ENCODE measurements at regions not wholly inside any gene's neighbourhood (a gene's known extent, or its start where the extent isn't known, plus 50 kb on each side); places are given as distances from the start of the nearest gene placed in this dataset.

GRCh38 chr4:123809864-123810263 is 413.3 kb downstream of the SPRY1 start:
- TF ChIP-seq ZFX (IDR thresholded peaks at IDR 0.05) (no peak), CTCF (conservative IDR thresholded peaks at IDR 0.05) (no peak)
- no peak overlapping the region for H3K27ac ChIP-seq

GRCh38 chr4:123812066-123812390 is 415.4 kb downstream of the SPRY1 start:
- TF ChIP-seq ZFX (IDR thresholded peaks at IDR 0.05): no peak
- no peak for TF ChIP-seq CTCF (conservative IDR thresholded peaks at IDR 0.05)
- H3K27ac ChIP-seq: no peak overlapping the region

- TF ChIP-seq CTCF (conservative IDR thresholded peaks at IDR 0.05): no peak
- no peak for TF ChIP-seq ZFX (IDR thresholded peaks at IDR 0.05)
These were observed 417.3 kb downstream of the SPRY1 start for GRCh38 chr4:123813901-123814300.

GRCh38 chr4:123816462-123816861 is 419.9 kb downstream of the SPRY1 start:
- no peak for TF ChIP-seq ZFX (IDR thresholded peaks at IDR 0.05)
- no peak for TF ChIP-seq CTCF (conservative IDR thresholded peaks at IDR 0.05)
- H3K27ac ChIP-seq: no peak overlapping the region

More at GRCh38 chr4:123813901-123814300, 417.3 kb downstream of the SPRY1 start:
- no peak overlapping the region for H3K27ac ChIP-seq

- no peak overlapping the region for H3K27ac ChIP-seq
- no peak for TF ChIP-seq ZFX (IDR thresholded peaks at IDR 0.05)
- TF ChIP-seq CTCF (conservative IDR thresholded peaks at IDR 0.05): no peak
These were observed 420.6 kb downstream of the SPRY1 start for GRCh38 chr4:123817025-123817688.

- no peak overlapping the region for H3K27ac ChIP-seq
- TF ChIP-seq CTCF (conservative IDR thresholded peaks at IDR 0.05) (no peak), ZFX (IDR thresholded peaks at IDR 0.05) (no peak)
These were observed 422.9 kb downstream of the SPRY1 start for GRCh38 chr4:123819362-123820035.

GRCh38 chr4:123821861-123822260 is 425.3 kb downstream of the SPRY1 start:
- TF ChIP-seq CTCF (conservative IDR thresholded peaks at IDR 0.05) (no peak), ZFX (IDR thresholded peaks at IDR 0.05) (no peak)
- no peak overlapping the region for H3K27ac ChIP-seq
